ENCODE measurements at regions not wholly inside any gene's neighbourhood (a gene's known extent, or its start where the extent isn't known, plus 50 kb on each side); places are given as distances from the start of the nearest gene placed in this dataset.
"Not testable (repeated sequence)": the region's sequence is repeated elsewhere in the genome, so short reads cannot be mapped to it uniquely, and the experiment has no call there.

DNA sequence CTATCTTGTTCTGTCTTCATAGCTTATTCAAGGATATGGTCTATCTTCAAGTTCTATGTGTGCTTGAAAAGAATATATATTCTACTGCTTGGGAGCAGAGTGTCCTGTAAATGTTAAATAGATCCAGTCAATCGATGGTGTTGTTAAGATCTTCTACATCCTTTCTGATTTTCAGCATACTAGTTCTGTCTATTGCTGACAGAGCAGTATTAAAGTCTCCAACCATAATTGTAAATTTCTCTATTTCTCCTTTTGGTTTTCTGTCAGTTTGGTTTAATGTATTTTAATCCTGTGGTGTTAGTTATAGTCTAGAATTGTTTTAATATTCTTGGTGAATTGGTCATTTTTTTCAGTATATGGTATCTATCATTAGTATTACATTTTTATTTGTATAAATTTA is 124.0 kb upstream of the COX7C start:
- no peak overlapping the region for H4K5ac ChIP-seq (ENCODE audit: low read length)
- no peak overlapping the region for H2BK15ac ChIP-seq (replicated peaks; ENCODE audit: low read depth)
- no peak overlapping the region for H3K56ac ChIP-seq (ENCODE audit: low read length)

DNA sequence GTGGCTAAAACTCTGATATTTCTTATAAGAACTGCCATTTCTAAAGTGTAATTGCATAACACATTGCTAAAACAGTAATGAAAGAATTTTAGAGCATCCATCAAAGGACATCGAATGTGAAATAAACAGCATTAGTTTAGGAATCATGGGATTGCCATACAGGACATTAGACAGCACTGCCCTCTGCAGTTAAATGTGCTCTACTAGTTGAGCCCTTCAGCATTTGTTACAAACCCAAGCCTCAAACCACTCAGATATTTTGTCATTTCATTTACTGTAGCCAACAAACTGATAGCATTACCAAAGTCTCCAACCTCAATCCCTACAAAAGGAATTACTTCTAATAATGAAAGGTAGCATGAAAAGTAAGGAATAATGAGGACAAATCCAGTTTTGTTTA is 116.8 kb upstream of the COX7C start:
- Histone ChIP-seq H3K4me2 (ENCODE audit: low read length) (no peak overlapping the region), H3K56ac (ENCODE audit: low read length) (no peak overlapping the region), H3K79me1 (ENCODE audit: low read length) (no peaks in the 10 kb centered on the region), H3K4me3 (ENCODE audit: low read length) (no peak overlapping the region), H3K27me3 (ENCODE audit: insufficient read depth, low read length, poor library complexity) (no peaks in the 10 kb centered on the region), H2BK120ac (ENCODE audit: low read depth, low read length) (no peak overlapping the region), H3K23ac (ENCODE audit: low read length) (no peak overlapping the region), H3K4ac (ENCODE audit: low read depth, low read length) (no peak overlapping the region), H3K79me2 (ENCODE audit: control insufficient read depth, insufficient read depth, low read length) (no peaks in the 10 kb centered on the region), H2BK5ac (ENCODE audit: low read length) (no peak overlapping the region), H4K5ac (ENCODE audit: low read length) (no peak overlapping the region), H3K4me1 (ENCODE audit: control insufficient read depth, low read depth, low read length) (no peaks in the 10 kb centered on the region), H3K18ac (ENCODE audit: low read length) (no peak overlapping the region), H2BK15ac (replicated peaks; ENCODE audit: low read depth) (no peak overlapping the region), H4K8ac (ENCODE audit: low read depth, low read length) (no peak overlapping the region), H3K36me3 (ENCODE audit: control insufficient read depth, insufficient read depth, low read length) (no peaks in the 10 kb centered on the region), H2AK5ac (ENCODE audit: low read length) (no peak overlapping the region), H3K9ac (ENCODE audit: low read length) (no peak overlapping the region), H3K27ac (ENCODE audit: low read depth, low read length) (no peak overlapping the region)
- DNase-seq, result peak; percentile 19
- no CpG with 5 or more reads among the region's 1 CpG for WGBS (ENCODE audit: extremely low coverage, insufficient coverage, low lambda C conversion rate)

More for the DNA sequence above, 124.0 kb upstream of the COX7C start:
- H3K9ac ChIP-seq (ENCODE audit: low read length), result no peak overlapping the region
- no peak overlapping the region for H4K8ac ChIP-seq (ENCODE audit: low read depth, low read length)
- H3K36me3 ChIP-seq (ENCODE audit: control insufficient read depth, insufficient read depth, low read length), result no peaks in the 10 kb centered on the region
- no peaks in the 10 kb centered on the region for H3K79me2 ChIP-seq (ENCODE audit: control insufficient read depth, insufficient read depth, low read length)
- WGBS (ENCODE audit: extremely low coverage, insufficient coverage, low lambda C conversion rate), result no CpG with 5 or more reads among the region's 1 CpG
- H2BK120ac ChIP-seq (ENCODE audit: low read depth, low read length), result no peak overlapping the region
- no peak overlapping the region for H3K4me2 ChIP-seq (ENCODE audit: low read length)
- H3K79me1 ChIP-seq (ENCODE audit: low read length), result no peaks in the 10 kb centered on the region
- DNase-seq, result no peak
- H3K27ac ChIP-seq (ENCODE audit: low read depth, low read length), result no peak overlapping the region
- no peak overlapping the region for H2BK5ac ChIP-seq (ENCODE audit: low read length)
- H3K18ac ChIP-seq (ENCODE audit: low read length), result no peak overlapping the region
- H2AK5ac ChIP-seq (ENCODE audit: low read length), result no peak overlapping the region
- no peaks in the 10 kb centered on the region for H3K27me3 ChIP-seq (ENCODE audit: insufficient read depth, low read length, poor library complexity)
- H3K4me3 ChIP-seq (ENCODE audit: low read length), result no peak overlapping the region
- no peak overlapping the region for H3K23ac ChIP-seq (ENCODE audit: low read length)
- no peak overlapping the region for H3K4ac ChIP-seq (ENCODE audit: low read depth, low read length)
- H3K4me1 ChIP-seq (ENCODE audit: control insufficient read depth, low read depth, low read length), result no peaks in the 10 kb centered on the region

DNA sequence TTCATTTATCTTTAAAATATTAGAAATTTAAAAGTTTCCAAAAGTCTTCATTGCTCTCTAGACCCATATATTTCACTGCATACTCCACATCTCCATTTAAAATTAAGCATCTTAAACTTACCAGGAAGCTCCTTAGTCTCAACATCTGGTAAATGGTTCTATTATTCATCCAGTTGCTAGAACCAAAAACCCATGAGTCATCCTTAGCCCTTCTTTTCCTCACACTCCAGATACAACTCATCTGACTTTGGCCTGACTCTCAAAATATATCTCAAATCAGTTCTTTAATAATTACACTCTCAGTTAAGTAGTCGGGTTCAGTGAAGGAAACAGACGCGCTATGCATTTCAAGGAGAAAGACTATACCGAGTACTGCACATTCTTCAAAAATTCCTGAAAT is 110.2 kb upstream of the COX7C start:
- no peaks in the 10 kb centered on the region for H3K79me2 ChIP-seq (ENCODE audit: control insufficient read depth, insufficient read depth, low read length)
- no peaks in the 10 kb centered on the region for H3K4me1 ChIP-seq (ENCODE audit: control insufficient read depth, low read depth, low read length)
- H2AK5ac ChIP-seq (ENCODE audit: low read length), result no peak overlapping the region
- H3K23ac ChIP-seq (ENCODE audit: low read length), result no peak overlapping the region
- H3K18ac ChIP-seq (ENCODE audit: low read length), result no peak overlapping the region
- no peak overlapping the region for H3K9ac ChIP-seq (ENCODE audit: low read length)
- no peak overlapping the region for H2BK15ac ChIP-seq (replicated peaks; ENCODE audit: low read depth)
- no peak overlapping the region for H2BK5ac ChIP-seq (ENCODE audit: low read length)
- no peak overlapping the region for H3K56ac ChIP-seq (ENCODE audit: low read length)
- no peak overlapping the region for H3K27ac ChIP-seq (ENCODE audit: low read depth, low read length)
- H3K27me3 ChIP-seq (ENCODE audit: insufficient read depth, low read length, poor library complexity), result no peaks in the 10 kb centered on the region
- H3K79me1 ChIP-seq (ENCODE audit: low read length), result no peaks in the 10 kb centered on the region
- no peak overlapping the region for H2BK120ac ChIP-seq (ENCODE audit: low read depth, low read length)
- no peak overlapping the region for H4K8ac ChIP-seq (ENCODE audit: low read depth, low read length)
- H3K4me2 ChIP-seq (ENCODE audit: low read length), result no peak overlapping the region
- WGBS (ENCODE audit: extremely low coverage, insufficient coverage, low lambda C conversion rate), result no CpG with 5 or more reads among the region's 4 CpGs
- no peak for DNase-seq
- H3K4ac ChIP-seq (ENCODE audit: low read depth, low read length), result no peak overlapping the region
- H3K4me3 ChIP-seq (ENCODE audit: low read length), result no peak overlapping the region
- no peak overlapping the region for H4K5ac ChIP-seq (ENCODE audit: low read length)
- no peaks in the 10 kb centered on the region for H3K36me3 ChIP-seq (ENCODE audit: control insufficient read depth, insufficient read depth, low read length)

DNA sequence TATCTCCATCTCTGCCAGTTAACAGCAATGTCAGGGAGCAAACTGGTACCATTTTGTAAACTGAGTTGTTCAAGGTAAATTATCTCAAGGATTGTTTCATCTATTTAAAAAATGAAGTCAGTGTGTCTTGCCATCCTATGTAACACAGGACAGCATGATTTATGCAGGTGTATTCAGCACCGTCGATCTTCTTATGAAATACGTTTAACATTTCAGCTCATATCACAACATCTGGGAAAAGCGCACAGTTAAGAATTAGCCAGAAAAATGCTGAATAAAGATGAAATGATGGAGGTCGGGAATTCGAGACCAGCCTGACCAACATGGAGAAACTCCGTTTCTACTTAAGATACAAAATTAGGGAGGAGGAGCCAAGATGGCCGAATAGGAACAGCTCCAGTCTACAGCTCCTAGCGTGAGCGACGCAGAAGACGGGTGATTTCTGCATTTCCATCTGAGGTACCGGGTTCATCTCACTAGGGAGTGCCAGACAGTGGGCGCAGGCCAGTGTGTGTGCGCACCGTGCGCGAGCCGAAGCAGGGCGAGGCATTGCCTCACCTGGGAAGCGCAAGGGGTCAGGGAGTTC is 107.3 kb upstream of the COX7C start:
- not testable (repeated sequence) for H3K79me1 ChIP-seq (ENCODE audit: low read length); H2BK120ac ChIP-seq (ENCODE audit: low read depth, low read length); H3K9ac ChIP-seq (ENCODE audit: low read length); H3K18ac ChIP-seq (ENCODE audit: low read length); DNase-seq; H2AK5ac ChIP-seq (ENCODE audit: low read length); H3K4me1 ChIP-seq (ENCODE audit: control insufficient read depth, low read depth, low read length); H3K27ac ChIP-seq (ENCODE audit: low read depth, low read length); H3K56ac ChIP-seq (ENCODE audit: low read length); H2BK5ac ChIP-seq (ENCODE audit: low read length); H3K36me3 ChIP-seq (ENCODE audit: control insufficient read depth, insufficient read depth, low read length); H2BK15ac ChIP-seq (replicated peaks; ENCODE audit: low read depth); H3K79me2 ChIP-seq (ENCODE audit: control insufficient read depth, insufficient read depth, low read length); H4K8ac ChIP-seq (ENCODE audit: low read depth, low read length); H3K4me2 ChIP-seq (ENCODE audit: low read length); H3K23ac ChIP-seq (ENCODE audit: low read length); H3K4ac ChIP-seq (ENCODE audit: low read depth, low read length); H3K27me3 ChIP-seq (ENCODE audit: insufficient read depth, low read length, poor library complexity); H3K4me3 ChIP-seq (ENCODE audit: low read length); H4K5ac ChIP-seq (ENCODE audit: low read length)
- no CpG with 5 or more reads among the region's 21 CpGs for WGBS (ENCODE audit: extremely low coverage, insufficient coverage, low lambda C conversion rate)

DNA sequence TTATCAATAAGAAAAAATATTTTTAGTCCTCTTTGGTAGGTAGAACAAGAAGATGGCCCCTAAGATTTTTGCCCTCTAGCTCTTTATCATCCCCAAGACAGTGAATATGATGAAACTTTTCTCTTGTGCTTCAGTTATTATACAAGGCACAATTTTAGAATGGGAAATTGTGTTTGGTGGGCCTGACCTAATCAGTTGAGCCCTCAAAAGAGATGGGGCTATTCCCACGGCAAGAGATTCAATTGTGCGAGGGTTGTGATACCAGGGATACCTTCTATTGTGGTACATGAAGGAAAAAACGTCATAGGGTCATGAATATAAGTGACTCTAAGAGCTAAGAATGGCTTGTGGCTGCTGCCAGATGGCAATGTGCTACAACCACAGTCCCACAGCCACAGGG is 94.0 kb upstream of the COX7C start:
- H3K4me1 ChIP-seq (ENCODE audit: control insufficient read depth, low read depth, low read length), result no peaks in the 10 kb centered on the region

DNA sequence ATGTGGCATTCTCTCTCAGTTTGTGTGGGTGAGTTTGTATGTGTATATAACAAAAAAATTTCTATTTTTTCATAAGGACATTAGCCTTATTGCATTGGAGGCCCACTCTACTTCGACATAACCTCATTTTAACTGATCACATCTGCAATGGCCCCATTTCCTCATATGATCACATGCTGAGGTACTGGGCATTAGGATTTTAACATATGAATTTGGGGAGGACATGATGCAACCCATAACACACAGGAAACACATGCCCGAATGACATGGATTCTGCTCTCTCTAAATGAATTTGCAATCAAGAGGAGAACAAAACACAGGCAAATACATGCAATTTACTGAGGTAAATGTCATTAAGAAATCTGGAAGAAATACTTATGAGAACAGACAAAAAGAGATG is 92.1 kb upstream of the COX7C start:
- Histone ChIP-seq H3K79me1 (ENCODE audit: low read length) (no peaks in the 10 kb centered on the region), H3K36me3 (ENCODE audit: control insufficient read depth, insufficient read depth, low read length) (no peaks in the 10 kb centered on the region), H3K23ac (ENCODE audit: low read length) (no peak overlapping the region), H2AK5ac (ENCODE audit: low read length) (no peak overlapping the region), H3K27me3 (ENCODE audit: insufficient read depth, low read length, poor library complexity) (no peaks in the 10 kb centered on the region), H3K4me1 (ENCODE audit: control insufficient read depth, low read depth, low read length) (no peaks in the 10 kb centered on the region), H3K18ac (ENCODE audit: low read length) (no peak overlapping the region), H3K4ac (ENCODE audit: low read depth, low read length) (no peak overlapping the region), H2BK120ac (ENCODE audit: low read depth, low read length) (no peak overlapping the region), H3K79me2 (ENCODE audit: control insufficient read depth, insufficient read depth, low read length) (no peaks in the 10 kb centered on the region), H3K27ac (ENCODE audit: low read depth, low read length) (no peak overlapping the region), H2BK15ac (replicated peaks; ENCODE audit: low read depth) (no peak overlapping the region), H4K8ac (ENCODE audit: low read depth, low read length) (no peak overlapping the region), H3K9ac (ENCODE audit: low read length) (no peak overlapping the region), H4K5ac (ENCODE audit: low read length) (no peak overlapping the region), H3K4me3 (ENCODE audit: low read length) (no peak overlapping the region), H3K4me2 (ENCODE audit: low read length) (no peak overlapping the region), H3K56ac (ENCODE audit: low read length) (no peak overlapping the region), H2BK5ac (ENCODE audit: low read length) (no peak overlapping the region)
- DNase-seq, result no peak
- WGBS (ENCODE audit: extremely low coverage, insufficient coverage, low lambda C conversion rate), result no CpG with 5 or more reads among the region's 2 CpGs

More for the DNA sequence above, 94.0 kb upstream of the COX7C start:
- H4K5ac ChIP-seq (ENCODE audit: low read length), result no peak overlapping the region
- no CpG with 5 or more reads among the region's 3 CpGs for WGBS (ENCODE audit: extremely low coverage, insufficient coverage, low lambda C conversion rate)
- no peaks in the 10 kb centered on the region for H3K36me3 ChIP-seq (ENCODE audit: control insufficient read depth, insufficient read depth, low read length)
- H3K23ac ChIP-seq (ENCODE audit: low read length), result no peak overlapping the region
- H3K4me3 ChIP-seq (ENCODE audit: low read length), result no peak overlapping the region
- no peak overlapping the region for H2BK15ac ChIP-seq (replicated peaks; ENCODE audit: low read depth)
- H3K56ac ChIP-seq (ENCODE audit: low read length), result no peak overlapping the region
- no peak overlapping the region for H3K4ac ChIP-seq (ENCODE audit: low read depth, low read length)
- no peak for DNase-seq
- H3K79me2 ChIP-seq (ENCODE audit: control insufficient read depth, insufficient read depth, low read length), result no peaks in the 10 kb centered on the region
- H2AK5ac ChIP-seq (ENCODE audit: low read length), result no peak overlapping the region
- H2BK120ac ChIP-seq (ENCODE audit: low read depth, low read length), result no peak overlapping the region
- H4K8ac ChIP-seq (ENCODE audit: low read depth, low read length), result no peak overlapping the region
- no peak overlapping the region for H3K18ac ChIP-seq (ENCODE audit: low read length)
- H2BK5ac ChIP-seq (ENCODE audit: low read length), result no peak overlapping the region
- no peak overlapping the region for H3K4me2 ChIP-seq (ENCODE audit: low read length)
- H3K79me1 ChIP-seq (ENCODE audit: low read length), result no peaks in the 10 kb centered on the region
- no peak overlapping the region for H3K27ac ChIP-seq (ENCODE audit: low read depth, low read length)
- no peaks in the 10 kb centered on the region for H3K27me3 ChIP-seq (ENCODE audit: insufficient read depth, low read length, poor library complexity)
- H3K9ac ChIP-seq (ENCODE audit: low read length), result no peak overlapping the region
